GM18951 (cell line): ENCODE measurements at regions not wholly inside any gene's neighbourhood (a gene's known extent, or its start where the extent isn't known, plus 50 kb on each side); places are given as distances from the start of the nearest gene placed in this dataset.

Source experiments
- POLR2A ChIP-seq: IDR thresholded peaks from 4 replicates; pipeline ENCODE4 v1.6.1; 2011; ENCODE audit warnings: mild to moderate bottlenecking; ENCODE audit not compliant: insufficient read length, insufficient read depth; ENCODE audit errors: extremely low read depth
- in situ Hi-C: fragments of 300-500 bp; cut with MboI; formaldehyde crosslinking; loops from one replicate; pipeline ENCODE4 v1.12.0; 2022; ENCODE audit warnings: low sequenced_read_pairs, mixed read lengths, inconsistent platforms; ENCODE audit not compliant: unreplicated experiment

GRCh38 chr7:32206488-32206887 lies 136.3 kb upstream of the PDE1C start:
- in situ Hi-C loops = loop anchor here (10.0 kb wide), 1 partner anchor 462 kb away; no protein-coding TSS in a partner anchor
- TF ChIP-seq POLR2A = no peak

- in situ Hi-C loops = loop anchor here (10.0 kb wide), 1 partner anchor 461 kb away; no protein-coding TSS in a partner anchor
Measured at GRCh38 chr7:32205298-32205824, 135.2 kb upstream of the PDE1C start.

GRCh38 chr7:32204361-32205018 lies 134.3 kb upstream of the PDE1C start:
- no peak for TF ChIP-seq POLR2A
- in situ Hi-C loops = loop anchor here (10.0 kb wide), 1 partner anchor 460 kb away; no protein-coding TSS in a partner anchor

- TF ChIP-seq POLR2A = no peak
- in situ Hi-C loops = loop anchor here (10.0 kb wide), 1 partner anchor 456 kb away; no protein-coding TSS in a partner anchor
Measured at GRCh38 chr7:32200646-32201045, 130.4 kb upstream of the PDE1C start.

GRCh38 chr7:32194537-32194936 lies 124.3 kb upstream of the PDE1C start:
- in situ Hi-C loops = no loop called here

GRCh38 chr7:32191305-32191704 lies 121.1 kb upstream of the PDE1C start:
- TF ChIP-seq POLR2A = no peak
- in situ Hi-C loops = no loop called here

More at GRCh38 chr7:32194537-32194936, 124.3 kb upstream of the PDE1C start:
- no peak for TF ChIP-seq POLR2A

GRCh38 chr7:32179567-32179966 lies 109.4 kb upstream of the PDE1C start:
- in situ Hi-C loops = no loop called here
- TF ChIP-seq POLR2A = no peak

- in situ Hi-C loops = no loop called here
- TF ChIP-seq POLR2A = no peak
Measured at GRCh38 chr7:32178677-32179366, 108.6 kb upstream of the PDE1C start.

GRCh38 chr7:32177232-32177631 lies 107.0 kb upstream of the PDE1C start:
- no peak for TF ChIP-seq POLR2A
- in situ Hi-C loops = no loop called here

- TF ChIP-seq POLR2A = no peak
- in situ Hi-C loops = no loop called here
Measured at GRCh38 chr7:32175099-32175498, 104.9 kb upstream of the PDE1C start.

GRCh38 chr7:32171248-32171647 lies 101.0 kb upstream of the PDE1C start:
- in situ Hi-C loops = no loop called here
- no peak for TF ChIP-seq POLR2A

GRCh38 chr7:32170838-32171237 lies 100.6 kb upstream of the PDE1C start:
- in situ Hi-C loops = no loop called here
- TF ChIP-seq POLR2A = no peak

- in situ Hi-C loops = no loop called here
- TF ChIP-seq POLR2A = no peak
Measured at GRCh38 chr7:32169228-32169627, 99.0 kb upstream of the PDE1C start.

- no peak for TF ChIP-seq POLR2A
- in situ Hi-C loops = no loop called here
Measured at GRCh38 chr7:32167815-32168214, 97.6 kb upstream of the PDE1C start.
